T1000 (cell line): ENCODE measurements at regions not wholly inside any gene's neighbourhood (a gene's known extent, or its start where the extent isn't known, plus 50 kb on each side); places are given as distances from the start of the nearest gene placed in this dataset.
A peak's percentile ranks its signal among the peaks of the same experiment; 100 is the strongest.
"Not testable (repeated sequence)": the region's sequence is repeated elsewhere in the genome, so short reads cannot be mapped to it uniquely, and the experiment has no call there.

Experiments used
- DNase-seq: peaks from one replicate; lab custom pipeline; 2025; ENCODE audit warnings: mixed read lengths; lab: John Stamatoyannopoulos, UW

DNA sequence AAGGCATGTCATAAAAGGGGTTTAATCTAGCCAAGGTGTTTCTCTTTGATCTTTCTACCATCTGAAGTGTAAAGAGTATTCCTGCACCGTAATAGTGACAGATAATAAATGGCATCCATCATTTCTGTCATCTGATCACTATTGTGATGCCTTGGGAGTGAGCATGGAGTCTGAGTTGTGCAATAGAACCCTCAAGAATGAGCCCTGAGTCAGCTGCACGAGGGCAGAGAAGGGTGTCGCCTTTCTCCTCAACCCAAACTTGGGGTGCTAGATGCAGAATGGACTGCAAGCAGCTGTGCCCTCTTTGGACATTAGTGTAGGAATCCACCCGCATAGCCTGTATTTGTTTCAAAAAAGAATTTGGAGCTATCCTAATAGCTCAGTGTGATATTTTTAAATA lies 115.2 kb downstream of the ZNF37A start:
- DNase-seq: no peak

GRCh38 chr10:38209748-38210147 lies 115.6 kb downstream of the ZNF37A start:
- not testable (repeated sequence) for DNase-seq

- DNase-seq: no peak
Observed at GRCh38 chr10:38212460-38212859, 118.3 kb downstream of the ZNF37A start.

GRCh38 chr10:38226385-38226784 lies 132.2 kb downstream of the ZNF37A start:
- DNase-seq: no peak

- DNase-seq: no peak
Observed at GRCh38 chr10:38228394-38228793, 134.3 kb downstream of the ZNF37A start.

- not testable (repeated sequence) for DNase-seq
Observed at GRCh38 chr10:38238479-38238878, 144.3 kb downstream of the ZNF37A start.

GRCh38 chr10:38242061-38242649 lies 148.0 kb downstream of the ZNF37A start:
- DNase-seq: peak; percentile 4

GRCh38 chr10:38248113-38248512 lies 154.0 kb downstream of the ZNF37A start:
- not testable (repeated sequence) for DNase-seq

GRCh38 chr10:38252551-38252950 lies 158.4 kb downstream of the ZNF37A start:
- not testable (repeated sequence) for DNase-seq

DNA sequence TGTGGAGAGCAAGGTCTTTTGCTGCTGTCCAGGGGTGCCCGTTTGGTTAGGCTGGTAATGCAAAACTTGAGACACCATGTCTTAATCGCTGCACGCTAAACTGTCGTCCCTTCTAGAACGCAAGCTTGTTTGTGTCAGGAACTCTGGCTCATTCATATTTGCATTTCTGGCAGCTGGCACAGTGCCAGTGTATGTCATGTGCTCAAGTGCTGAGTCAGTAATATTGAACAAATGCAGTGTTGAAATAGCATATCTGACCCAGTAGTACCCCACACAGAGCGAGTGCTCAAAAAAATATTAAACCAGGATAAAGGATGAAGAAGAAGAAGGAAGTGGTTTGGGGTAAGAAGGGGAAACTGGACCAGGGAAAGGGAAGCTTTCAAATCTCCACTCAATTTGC lies 173.4 kb downstream of the ZNF37A start:
- not testable (repeated sequence) for DNase-seq

DNA sequence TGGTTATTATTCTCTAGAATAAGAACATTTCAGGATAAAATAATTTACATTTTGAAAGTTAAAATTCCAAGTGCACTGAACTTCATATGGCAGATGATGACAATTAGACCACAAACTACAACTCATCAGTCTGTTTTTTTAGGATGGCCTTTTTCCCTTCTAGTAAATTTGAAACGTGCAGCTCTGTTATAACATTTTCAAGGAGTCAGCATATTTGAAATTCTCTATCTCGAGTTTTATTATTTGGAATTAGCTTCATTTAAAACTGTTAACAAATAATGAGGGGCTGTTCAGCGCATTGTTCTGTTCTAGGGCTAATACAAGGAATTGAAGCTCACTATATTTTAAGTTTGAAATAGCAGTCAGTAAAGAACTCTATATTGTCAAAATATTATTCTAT lies 176.9 kb downstream of the ZNF37A start:
- DNase-seq: not testable (repeated sequence)

- DNase-seq: not testable (repeated sequence)
Observed at GRCh38 chr10:38274879-38275278, 180.7 kb downstream of the ZNF37A start.

DNA sequence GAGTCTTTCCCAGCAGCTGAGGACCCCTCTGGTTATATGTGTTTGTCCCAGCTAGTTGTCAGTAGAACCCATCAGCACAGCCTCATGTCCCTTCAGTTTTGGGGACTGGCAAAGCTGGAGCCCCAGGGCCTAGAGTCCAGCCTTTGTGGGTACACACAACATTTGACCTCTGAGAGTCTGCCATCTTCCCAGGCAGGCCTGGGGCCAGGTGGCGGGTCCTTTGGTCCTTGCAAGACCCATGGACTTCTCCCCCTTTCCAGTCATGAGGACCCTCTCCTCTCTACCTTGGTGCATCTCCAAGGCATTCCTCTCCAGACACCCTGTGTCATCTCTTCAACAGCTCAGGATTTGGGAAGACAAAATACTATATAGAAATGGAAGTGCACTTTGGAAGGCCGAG lies 198.4 kb downstream of the ZNF37A start:
- DNase-seq: not testable (repeated sequence)

DNA sequence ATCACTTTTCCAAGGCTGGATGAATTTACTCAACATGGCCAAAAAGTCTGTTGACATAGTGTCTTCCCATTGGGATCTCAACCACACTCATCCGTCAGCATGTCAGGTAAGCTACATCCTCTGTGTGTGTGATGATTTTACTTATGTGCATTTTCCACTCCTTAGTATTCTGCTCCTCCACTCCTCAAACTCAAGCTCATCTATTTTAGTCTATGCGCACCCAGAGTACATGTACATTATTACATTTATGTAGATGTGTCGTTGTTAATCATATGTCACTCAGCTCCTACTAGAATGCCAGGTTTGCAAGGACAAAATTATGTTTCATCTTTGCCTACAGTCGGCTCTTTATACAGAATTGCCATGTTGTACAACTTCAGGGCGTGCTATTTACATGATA lies 216.0 kb downstream of the ZNF37A start:
- DNase-seq: not testable (repeated sequence)

- DNase-seq: not testable (repeated sequence)
Observed at GRCh38 chr10:38315090-38315805, 221.1 kb downstream of the ZNF37A start.

DNA sequence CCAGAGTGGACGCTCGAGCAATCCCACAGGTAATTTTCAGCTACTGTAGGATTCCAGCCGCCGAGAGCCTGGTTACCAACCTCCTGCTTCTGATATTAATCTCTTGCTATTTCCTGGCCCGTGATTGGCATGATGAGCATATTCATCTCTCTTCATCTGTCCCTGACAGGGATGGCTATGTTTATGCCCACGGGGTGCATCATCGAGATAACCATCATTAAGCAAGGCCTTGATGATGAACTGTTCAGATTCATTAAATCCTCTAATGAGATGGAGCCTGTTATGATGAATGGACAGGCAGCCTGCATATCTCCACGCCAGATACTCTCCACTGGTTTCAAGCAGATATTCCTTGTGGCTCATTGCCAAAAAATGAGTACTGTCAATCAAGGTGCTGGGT lies 227.3 kb downstream of the ZNF37A start:
- DNase-seq: not testable (repeated sequence)

DNA sequence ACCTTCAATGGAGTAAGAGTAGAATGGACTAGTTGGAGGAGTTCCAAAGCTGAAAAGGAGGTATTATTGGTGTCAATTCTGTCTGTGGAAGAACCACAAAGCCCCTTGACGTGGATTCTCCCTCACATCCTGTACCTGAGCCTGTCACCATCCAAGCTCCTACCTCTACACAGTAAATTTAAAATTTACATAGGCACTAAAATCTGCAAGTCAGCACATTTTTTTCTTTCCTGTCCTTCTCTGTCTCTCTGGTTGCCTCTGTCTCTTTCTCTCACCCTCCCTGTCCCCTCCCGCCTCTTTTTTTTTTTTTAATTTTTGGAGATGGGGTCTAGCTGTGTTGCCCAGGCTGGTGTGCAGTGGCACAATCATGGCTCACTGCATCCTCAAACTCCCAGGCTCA lies 236.2 kb downstream of the ZNF37A start:
- not testable (repeated sequence) for DNase-seq

GRCh38 chr10:38331106-38331505 lies 237.0 kb downstream of the ZNF37A start:
- DNase-seq: not testable (repeated sequence)

GRCh38 chr10:38333699-38334098 lies 239.6 kb downstream of the ZNF37A start:
- not testable (repeated sequence) for DNase-seq

DNA sequence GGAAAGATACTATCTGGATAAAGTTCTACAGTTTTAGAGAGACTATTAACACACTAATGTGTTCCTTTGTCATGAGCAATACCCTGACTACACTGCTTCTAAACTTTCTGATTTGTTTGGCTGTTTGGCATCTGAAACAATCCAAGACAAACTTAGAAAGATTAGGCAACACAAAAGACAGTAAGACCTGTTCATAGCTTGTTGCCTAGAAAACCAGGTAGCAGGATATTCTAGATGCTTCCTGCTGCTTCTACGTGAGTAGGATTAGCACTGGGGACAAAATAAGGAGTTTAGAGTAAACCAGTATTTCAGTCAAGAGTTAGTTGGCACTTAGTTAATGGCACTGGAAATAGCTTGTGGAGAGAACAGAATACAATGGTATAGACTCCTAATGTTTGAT lies 256.5 kb downstream of the ZNF37A start:
- DNase-seq: not testable (repeated sequence)

DNA sequence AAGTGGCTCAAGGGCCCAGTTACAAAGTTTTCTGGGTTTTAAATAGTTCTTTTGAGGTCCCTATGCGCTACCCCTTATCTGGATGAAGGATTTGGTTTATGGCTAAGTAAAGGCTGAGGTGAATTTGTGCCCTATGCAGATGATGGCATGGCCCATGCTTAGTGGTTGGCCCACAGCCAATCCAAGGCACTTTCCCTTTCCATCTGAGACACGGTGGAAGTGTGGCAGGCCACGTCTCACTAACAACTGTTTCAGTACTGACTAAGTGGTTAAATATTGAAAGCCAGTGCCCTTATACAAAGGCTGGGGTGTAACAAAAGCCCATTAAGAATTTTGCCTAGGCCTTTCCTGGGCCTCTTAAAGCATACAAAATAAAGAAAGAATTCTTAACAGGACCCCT lies 260.3 kb downstream of the ZNF37A start:
- DNase-seq: not testable (repeated sequence)

- DNase-seq: peak; percentile 49
Observed at GRCh38 chr10:38355911-38356526, 261.9 kb downstream of the ZNF37A start.

DNA sequence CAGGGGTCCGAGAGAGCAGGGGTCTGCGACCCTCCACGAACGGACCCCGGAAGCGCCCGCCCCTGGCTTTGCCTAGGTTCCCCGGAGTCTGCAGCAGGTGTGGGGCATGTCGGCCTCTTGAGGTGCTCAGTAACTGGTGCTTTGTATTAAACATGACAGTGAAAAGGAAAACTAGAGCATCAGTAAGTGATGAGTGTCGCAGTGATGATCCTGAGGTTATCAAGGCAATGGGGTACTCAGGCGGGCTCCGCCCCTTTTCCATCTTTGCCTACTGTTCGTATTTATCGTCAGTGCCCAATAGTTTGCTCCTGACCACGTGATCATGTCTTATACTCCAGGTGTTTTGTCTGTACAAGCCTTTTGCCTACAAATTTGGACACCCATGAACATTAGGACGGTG lies 262.4 kb downstream of the ZNF37A start:
- not testable (repeated sequence) for DNase-seq
